Heart right ventricle (tissue), 16 donors: ENCODE measurements at regions not wholly inside any gene's neighbourhood (a gene's known extent, or its start where the extent isn't known, plus 50 kb on each side); places are given as distances from the start of the nearest gene placed in this dataset.

Experiments
- ATAC-seq, 8 donors: fragments of 200-7000 bp; cut with Tn5 transposase; one replicate each; pipeline ENCODE4 v1.9.1; 2020; ENCODE audit warnings: mild to moderate bottlenecking in 8 of 8, moderate library complexity in 8 of 8, moderate number of reproducible peaks in 1 of 8
- DNase-seq, 2 donors: peaks; one replicate each; pipeline ENCODE4 v3.0.0-alpha.2; 2020
- H3K27ac ChIP-seq, 10 donors: fragments of 200-600 bp; sonication (generic) in 2 of 10; one replicate each; pipeline versions ENCODE4 v1.5.0 to v1.8.0; 2020 to 2022; ENCODE audit warnings: mild to moderate bottlenecking in 3 of 10
- H3K27me3 ChIP-seq, 7 donors: fragments of 200-600 bp; one replicate each; pipeline ENCODE4 v1.8.0; 2021 to 2022; ENCODE audit warnings: mild to moderate bottlenecking in 2 of 7
- H3K36me3 ChIP-seq, 9 donors: fragments of 200-600 bp; sonication (generic) in 1 of 9; one replicate each; pipeline versions ENCODE4 v1.5.0 to v1.8.0; 2020 to 2022; ENCODE audit warnings: mild to moderate bottlenecking in 2 of 9
- H3K4me1 ChIP-seq, 9 donors: fragments of 200-600 bp; sonication (generic) in 1 of 9; one replicate each; pipeline versions ENCODE4 v1.5.0 to v1.8.0; 2020 to 2022; ENCODE audit warnings: mild to moderate bottlenecking in 4 of 9
- H3K4me3 ChIP-seq, 10 donors: fragments of 200-600 bp; sonication (generic) in 2 of 10; one replicate each; pipeline versions ENCODE4 v1.5.0 to v1.8.0; 2020 to 2022; ENCODE audit warnings: mild to moderate bottlenecking in 7 of 10, moderate library complexity in 2 of 10
- H3K9me3 ChIP-seq, 11 donors: fragments of 200-600 bp in 10 of 11; sonication (generic) in 2 of 11; one replicate each; pipeline versions ENCODE4 v1.5.0 to v1.8.0; 2013 to 2022; ENCODE audit warnings: mild to moderate bottlenecking in 2 of 11, control low read depth in 1 of 11, moderate library complexity in 1 of 11
- WGBS, 2 donors: extraction: QIAGEN DNeasy Blood & Tissue Kit; methylation state at CpG; one replicate each; pipeline ENCODE4 v1.1.7; 2013; ENCODE audit warnings: inconsistent platforms in 1 of 2; 5-methylcytosine and 5-hydroxymethylcytosine counted together
- intact Hi-C, 10 donors: fragments of 100-400 bp; cut with DNase I; formaldehyde crosslinking; loops; one replicate each; pipeline versions ENCODE4 v1.11.1 to v1.14.2; 2022
- TF ChIP-seq, protein P1 (sequence below), 9 donors: fragments of 200-600 bp; sonication (generic) in 2 of 9; IDR thresholded peaks; one replicate each; pipeline versions ENCODE4 v1.5.0 to v1.8.0; 2021 to 2022; ENCODE audit warnings: antibody characterized with exemption in 9 of 9, mild to moderate bottlenecking in 5 of 9, moderate library complexity in 1 of 9
- donor health status: Arrhythmogenic right ventricular cardiomyopathy.
- donor health status: ischemic (EF 13 %, LVEDD 7.1; RV severe dilation, severe dysfunction).
- donor health status: healthy with polysubstance abuse.
- donor health status: DM: no; HTN: yes; CAD: no.
- donor health status: DM: no; HTN: no; CAD: no.
- donor health status: ischemic (EF 25% LVEDD 6.9; RV normal size, moderate dysfunction).
- donor health status: ischemic (EF 25% LVEDD 5.7; RV mildly dilated, moderate dysfunction).
- donor health status: healthy.
- donor health status: DM: yes; HTN: yes; CAD: no.
- donor health status: Ischemic cardiomyopathy.
- donor health status: ischemic (EF 35%, LVEDD 5.7; RV mildly dilated, moderate dysfunction).
- donor health status: nonischemic (EF 11% LVEDD 7.7; RV severe dilation, severe dysfunction).
- donor health status: DM: yes; HTN: yes; CAD: no.
- donor health status: PGD.
- donor health status: ischemic (EF 29% LVEDD 5.4; RV normal size, mild dysfunction).
- donor health status: nonischemic (EF 23%, LVEDD 6.1; RV moderate dilation, normal function).

DNA sequence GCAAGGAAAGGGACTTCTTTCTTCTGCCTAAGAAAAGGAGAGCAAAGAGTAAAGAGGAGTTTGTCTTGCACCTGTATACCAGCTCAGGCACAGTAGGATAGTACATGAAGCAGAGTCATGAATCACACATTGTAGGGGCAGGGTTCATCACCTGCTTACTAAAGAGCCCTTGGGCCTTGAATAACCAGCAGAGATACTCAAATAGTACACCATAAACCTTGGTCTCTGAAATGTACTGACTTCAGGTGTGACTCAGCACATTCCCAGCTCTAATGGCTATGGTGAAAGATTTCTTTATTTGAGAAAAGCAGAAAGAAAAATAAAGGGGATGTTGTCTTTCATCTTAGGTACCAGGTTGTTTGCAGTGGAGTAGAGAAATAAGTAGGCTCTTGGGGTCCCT is 122.8 kb downstream of the KDM5D start:
- no peaks in the 10 kb centered on the region for H3K4me1 ChIP-seq

DNA sequence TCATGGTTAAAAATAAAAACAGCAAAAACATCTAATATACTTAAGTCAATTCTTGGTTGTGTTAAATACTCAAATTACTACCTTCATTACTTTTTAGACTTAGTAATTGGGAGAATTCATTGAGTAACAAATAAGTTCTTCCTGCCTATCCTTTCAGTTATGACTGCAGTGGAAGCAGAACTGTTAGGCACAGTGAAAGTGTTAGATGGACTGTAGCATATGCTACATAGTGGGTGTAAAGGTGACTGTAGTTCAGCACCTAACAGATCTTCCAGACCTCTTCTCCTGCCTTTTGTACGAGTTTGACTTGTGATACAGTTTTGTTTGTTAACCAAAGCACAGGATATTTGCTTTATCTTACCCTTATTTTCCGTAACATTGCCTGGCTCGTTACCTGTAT is 143.4 kb downstream of the KDM5D start:
- DNase-seq, result no peak
- Histone ChIP-seq H3K4me3 (no peak overlapping the region), H3K36me3 (peaks cover 0 to 46% (median 0%) of the 10 kb centered on the region in 9 donors), H3K9me3 (no peaks in the 10 kb centered on the region), H3K4me1 (no peaks in the 10 kb centered on the region), H3K27ac (no peak overlapping the region), H3K27me3 (no peaks in the 10 kb centered on the region)
- intact Hi-C loops, result no loop called here
- TF ChIP-seq, protein P1, sequence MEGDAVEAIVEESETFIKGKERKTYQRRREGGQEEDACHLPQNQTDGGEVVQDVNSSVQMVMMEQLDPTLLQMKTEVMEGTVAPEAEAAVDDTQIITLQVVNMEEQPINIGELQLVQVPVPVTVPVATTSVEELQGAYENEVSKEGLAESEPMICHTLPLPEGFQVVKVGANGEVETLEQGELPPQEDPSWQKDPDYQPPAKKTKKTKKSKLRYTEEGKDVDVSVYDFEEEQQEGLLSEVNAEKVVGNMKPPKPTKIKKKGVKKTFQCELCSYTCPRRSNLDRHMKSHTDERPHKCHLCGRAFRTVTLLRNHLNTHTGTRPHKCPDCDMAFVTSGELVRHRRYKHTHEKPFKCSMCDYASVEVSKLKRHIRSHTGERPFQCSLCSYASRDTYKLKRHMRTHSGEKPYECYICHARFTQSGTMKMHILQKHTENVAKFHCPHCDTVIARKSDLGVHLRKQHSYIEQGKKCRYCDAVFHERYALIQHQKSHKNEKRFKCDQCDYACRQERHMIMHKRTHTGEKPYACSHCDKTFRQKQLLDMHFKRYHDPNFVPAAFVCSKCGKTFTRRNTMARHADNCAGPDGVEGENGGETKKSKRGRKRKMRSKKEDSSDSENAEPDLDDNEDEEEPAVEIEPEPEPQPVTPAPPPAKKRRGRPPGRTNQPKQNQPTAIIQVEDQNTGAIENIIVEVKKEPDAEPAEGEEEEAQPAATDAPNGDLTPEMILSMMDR (IDR thresholded peaks at IDR 0.05), result no peak
- WGBS, 2 donors, result 89 to 91% methylated on average over 3 of the region's 3 CpGs
- no peak for ATAC-seq

More for the DNA sequence above, 122.8 kb downstream of the KDM5D start:
- DNase-seq, result no peak
- intact Hi-C loops, result no loop called here
- no peak for ATAC-seq
- TF ChIP-seq, protein P1 (IDR thresholded peaks at IDR 0.05), result no peak
- Histone ChIP-seq H3K27ac (no peak overlapping the region), H3K9me3 (peaks cover 0 to 4% (median 0%) of the 10 kb centered on the region in 11 donors), H3K27me3 (no peaks in the 10 kb centered on the region), H3K36me3 (no peaks in the 10 kb centered on the region), H3K4me3 (no peak overlapping the region)

DNA sequence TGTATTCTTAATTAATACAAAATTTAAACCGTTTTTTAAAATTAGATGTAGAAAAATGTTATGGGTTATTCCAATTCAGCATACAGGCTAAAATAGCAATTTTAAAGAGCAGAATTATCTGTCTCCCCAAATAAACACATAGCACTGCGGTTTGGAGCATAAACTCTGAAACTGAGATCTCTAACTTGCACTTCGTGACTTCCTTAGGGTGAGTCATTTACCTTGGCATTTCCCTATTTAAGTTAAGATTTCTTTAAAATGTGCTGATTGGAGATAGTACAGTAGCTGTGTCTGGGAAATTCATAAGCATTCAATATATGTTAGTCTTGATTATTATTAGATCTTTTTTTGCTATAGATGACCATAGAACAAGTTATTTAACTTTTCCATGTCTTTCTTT is 143.8 kb downstream of the KDM5D start:
- DNase-seq, result no peak
- H3K4me1 ChIP-seq, result no peaks in the 10 kb centered on the region
- WGBS, 2 donors, result 84 to 91% methylated on average over 3 of the region's 3 CpGs

DNA sequence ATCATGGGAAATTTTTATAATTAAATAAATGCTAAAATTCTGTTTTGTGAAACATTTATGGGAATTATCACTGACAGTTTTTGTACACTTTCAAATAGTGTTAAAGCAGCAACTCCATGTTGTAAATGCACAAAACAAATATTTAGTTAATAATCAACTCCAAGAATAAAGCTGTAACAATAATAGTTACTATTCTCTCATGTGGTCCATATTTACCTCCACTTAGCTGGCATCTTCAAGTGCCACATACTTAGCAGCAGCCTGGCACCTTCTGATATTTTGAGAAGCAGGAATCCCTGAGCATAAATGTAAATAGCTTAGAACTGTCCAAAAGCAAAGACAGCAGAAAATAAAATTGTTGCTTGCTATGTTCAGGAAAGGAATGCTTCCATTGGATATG is 154.3 kb downstream of the KDM5D start:
- H3K36me3 ChIP-seq, result peaks cover 0 to 43% (median 0%) of the 10 kb centered on the region in 9 donors
- DNase-seq, result no peak
- H3K9me3 ChIP-seq, result no peaks in the 10 kb centered on the region
- no peaks in the 10 kb centered on the region for H3K27me3 ChIP-seq
- ATAC-seq, result no peak
- no peaks in the 10 kb centered on the region for H3K4me1 ChIP-seq
- H3K4me3 ChIP-seq, result no peak overlapping the region
- TF ChIP-seq, protein P1 (IDR thresholded peaks at IDR 0.05), result no peak
- H3K27ac ChIP-seq, result no peak overlapping the region
- intact Hi-C loops, result no loop called here

More for the DNA sequence above, 143.8 kb downstream of the KDM5D start:
- no peak overlapping the region for H3K27ac ChIP-seq
- H3K9me3 ChIP-seq, result no peaks in the 10 kb centered on the region
- no peak overlapping the region for H3K4me3 ChIP-seq
- TF ChIP-seq, protein P1 (IDR thresholded peaks at IDR 0.05), result no peak
- intact Hi-C loops, result no loop called here
- peaks cover 0 to 46% (median 0%) of the 10 kb centered on the region in 9 donors for H3K36me3 ChIP-seq
- no peak for ATAC-seq
- no peaks in the 10 kb centered on the region for H3K27me3 ChIP-seq

DNA sequence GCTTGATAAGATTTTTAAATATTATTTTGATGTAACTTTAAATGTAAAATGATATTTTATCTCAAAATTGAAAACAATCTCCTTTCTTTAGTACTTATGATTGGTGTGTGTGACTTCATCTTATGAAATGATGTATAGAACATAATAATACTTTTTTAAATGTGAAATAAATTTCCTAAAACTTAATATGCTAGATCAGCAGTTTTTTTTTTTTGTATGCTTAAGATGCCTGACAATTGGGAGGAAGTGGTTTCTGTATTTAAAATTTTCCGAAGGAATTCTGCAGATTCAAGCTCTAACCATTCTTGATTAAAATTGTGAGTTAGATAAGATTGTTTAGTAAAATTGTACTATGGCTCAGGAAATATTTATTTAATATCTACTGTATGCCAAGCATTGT is 154.9 kb downstream of the KDM5D start:
- H3K4me1 ChIP-seq, result no peaks in the 10 kb centered on the region
- ATAC-seq (no peak), DNase-seq (no peak)
- H3K36me3 ChIP-seq, result peaks cover 0 to 43% (median 0%) of the 10 kb centered on the region in 9 donors
- intact Hi-C loops, result no loop called here
- H3K9me3 ChIP-seq, result no peaks in the 10 kb centered on the region
- no peaks in the 10 kb centered on the region for H3K27me3 ChIP-seq
- no peak overlapping the region for H3K27ac ChIP-seq
- 77 to 87% methylated on average over 1 of the region's 1 CpG for WGBS, 2 donors
- no peak overlapping the region for H3K4me3 ChIP-seq
- TF ChIP-seq, protein P1 (IDR thresholded peaks at IDR 0.05), result no peak
